Lower lobe of right lung (tissue), 2 donors: ENCODE measurements at regions not wholly inside any gene's neighbourhood (a gene's known extent, or its start where the extent isn't known, plus 50 kb on each side); places are given as distances from the start of the nearest gene placed in this dataset.

ENCODE experiments used
- ATAC-seq, 2 donors: fragments of 200-7000 bp; cut with Tn5 transposase; one replicate each; pipeline ENCODE4 v1.9.1; 2020 to 2022; ENCODE audit warnings: mild to moderate bottlenecking in 2 of 2, moderate library complexity in 2 of 2
- DNase-seq: peaks from one replicate; pipeline ENCODE4 v3.0.0-alpha.2; 2020
- H3K27ac ChIP-seq: fragments of 200-600 bp; one replicate; pipeline ENCODE4 v1.8.0; 2022
- H3K27me3 ChIP-seq: fragments of 200-600 bp; one replicate; pipeline ENCODE4 v1.8.0; 2022; ENCODE audit warnings: low read depth
- H3K36me3 ChIP-seq: fragments of 200-600 bp; one replicate; pipeline ENCODE4 v1.8.0; 2022; ENCODE audit warnings: mild to moderate bottlenecking
- H3K4me1 ChIP-seq: fragments of 200-600 bp; one replicate; pipeline ENCODE4 v1.8.0; 2022
- H3K4me3 ChIP-seq: fragments of 200-600 bp; one replicate; pipeline ENCODE4 v1.8.0; 2022; ENCODE audit warnings: mild to moderate bottlenecking
- H3K9me3 ChIP-seq: fragments of 200-600 bp; one replicate; pipeline ENCODE4 v1.8.0; 2022
- intact Hi-C: fragments of 100-400 bp; cut with DNase I; formaldehyde crosslinking; loops from one replicate; pipeline ENCODE4 v1.11.0; 2022
- TF ChIP-seq, protein P1 (sequence below): fragments of 200-600 bp; IDR thresholded peaks from one replicate; pipeline ENCODE4 v1.8.0; 2022; ENCODE audit warnings: antibody characterized with exemption, mild to moderate bottlenecking
- donor health status: DM: no; HTN: yes; CAD: no; lungs with severe emphysema.

DNA sequence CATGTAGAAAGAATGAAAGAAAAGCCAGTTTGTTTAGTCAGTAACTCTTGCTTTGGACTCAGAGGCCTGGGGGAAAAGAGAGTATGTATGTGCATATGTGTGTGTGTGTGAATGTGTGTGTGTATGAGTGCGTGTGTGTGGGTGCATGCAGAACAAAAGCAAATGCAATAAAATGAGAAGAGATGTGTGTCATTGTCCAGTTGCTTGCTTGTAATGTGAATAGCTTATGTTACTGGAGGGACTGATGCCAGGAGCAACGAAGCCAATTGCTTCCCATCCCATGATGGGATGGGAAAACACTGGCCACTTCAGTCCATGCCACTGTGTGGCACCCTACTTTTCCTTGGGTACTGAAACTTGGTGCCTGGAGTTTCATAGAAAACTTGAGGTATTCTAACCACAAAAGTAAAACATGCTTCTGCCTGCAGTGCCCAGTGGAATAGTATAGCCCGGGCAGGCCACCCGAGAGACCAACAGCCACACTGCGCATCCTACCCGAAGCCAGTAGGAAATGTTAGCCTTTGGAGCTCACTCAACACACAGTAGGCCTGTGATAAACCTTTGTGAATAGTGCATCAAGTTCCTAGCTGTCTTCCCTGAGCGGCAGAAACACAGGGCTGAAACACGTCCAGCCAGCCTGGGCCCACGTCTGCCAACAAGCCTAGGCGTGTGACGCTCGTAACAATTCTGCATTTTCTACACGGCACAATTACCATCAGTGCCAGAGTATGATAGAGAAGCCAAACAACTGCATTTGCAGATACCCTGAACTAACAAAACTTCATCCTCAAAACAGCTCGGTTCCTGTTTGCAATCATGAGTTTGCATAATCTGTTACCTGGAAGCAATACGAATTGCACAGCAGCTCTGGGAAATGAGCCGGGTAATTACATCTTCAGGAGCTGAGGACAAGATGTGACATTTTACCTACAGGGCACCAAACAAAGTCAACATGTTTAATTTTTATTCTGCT lies 198.1 kb downstream of the SYK start:
- no peaks in the 10 kb centered on the region for H3K36me3 ChIP-seq
- TF ChIP-seq, protein P1, sequence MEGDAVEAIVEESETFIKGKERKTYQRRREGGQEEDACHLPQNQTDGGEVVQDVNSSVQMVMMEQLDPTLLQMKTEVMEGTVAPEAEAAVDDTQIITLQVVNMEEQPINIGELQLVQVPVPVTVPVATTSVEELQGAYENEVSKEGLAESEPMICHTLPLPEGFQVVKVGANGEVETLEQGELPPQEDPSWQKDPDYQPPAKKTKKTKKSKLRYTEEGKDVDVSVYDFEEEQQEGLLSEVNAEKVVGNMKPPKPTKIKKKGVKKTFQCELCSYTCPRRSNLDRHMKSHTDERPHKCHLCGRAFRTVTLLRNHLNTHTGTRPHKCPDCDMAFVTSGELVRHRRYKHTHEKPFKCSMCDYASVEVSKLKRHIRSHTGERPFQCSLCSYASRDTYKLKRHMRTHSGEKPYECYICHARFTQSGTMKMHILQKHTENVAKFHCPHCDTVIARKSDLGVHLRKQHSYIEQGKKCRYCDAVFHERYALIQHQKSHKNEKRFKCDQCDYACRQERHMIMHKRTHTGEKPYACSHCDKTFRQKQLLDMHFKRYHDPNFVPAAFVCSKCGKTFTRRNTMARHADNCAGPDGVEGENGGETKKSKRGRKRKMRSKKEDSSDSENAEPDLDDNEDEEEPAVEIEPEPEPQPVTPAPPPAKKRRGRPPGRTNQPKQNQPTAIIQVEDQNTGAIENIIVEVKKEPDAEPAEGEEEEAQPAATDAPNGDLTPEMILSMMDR, result no peak
- intact Hi-C loops, result no loop called here
- no peaks in the 10 kb centered on the region for H3K9me3 ChIP-seq
- H3K4me1 ChIP-seq, result no peaks in the 10 kb centered on the region
- no peak for ATAC-seq
- H3K4me3 ChIP-seq, result no peak overlapping the region
- DNase-seq, result no peak
- no peak overlapping the region for H3K27ac ChIP-seq
- no peaks in the 10 kb centered on the region for H3K27me3 ChIP-seq

DNA sequence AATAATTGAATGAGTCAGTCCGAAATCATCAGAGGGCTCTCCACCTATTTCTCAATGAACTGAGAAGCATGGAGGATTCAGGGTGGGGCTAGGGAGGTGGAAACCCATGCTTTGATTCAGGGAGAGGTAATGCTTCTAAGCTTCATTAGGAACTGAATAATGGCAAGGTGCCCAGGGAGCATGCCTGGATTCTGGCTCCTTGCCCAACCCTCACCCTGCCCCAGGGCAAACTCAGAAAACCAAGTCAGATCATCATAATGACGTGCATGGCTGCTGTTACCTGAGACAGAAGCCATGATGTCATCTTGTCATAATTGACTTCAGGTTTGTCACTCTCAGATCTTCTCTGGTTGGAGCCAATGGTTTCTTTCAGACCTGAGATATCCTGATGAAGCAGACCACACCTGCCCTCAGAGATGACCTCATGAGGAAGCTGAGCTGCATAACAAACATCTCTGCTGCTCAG lies 199.6 kb downstream of the SYK start:
- ATAC-seq (no peak), DNase-seq (no peak)
- no peak overlapping the region for H3K27ac ChIP-seq

DNA sequence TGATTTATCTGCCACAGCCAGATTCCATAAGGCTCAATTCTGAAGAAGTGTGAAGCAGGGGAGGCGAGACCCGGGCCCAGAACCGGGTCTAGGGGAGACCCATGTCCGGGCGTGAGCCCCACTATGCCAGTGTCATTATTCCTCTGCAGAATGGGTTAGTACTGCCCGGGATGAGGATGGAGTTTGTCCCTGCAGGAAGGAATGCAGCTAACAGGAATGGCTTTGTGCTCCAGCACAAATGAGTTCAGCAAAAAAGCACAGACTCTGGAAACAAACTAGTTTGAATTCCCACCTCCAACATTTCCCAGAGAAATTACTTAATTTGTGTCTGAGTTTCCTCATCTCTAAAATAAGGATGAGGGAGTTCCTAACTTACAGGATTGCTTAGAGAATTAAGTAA lies 202.9 kb downstream of the SYK start:
- H3K4me3 ChIP-seq, result no peak overlapping the region
- TF ChIP-seq, protein P1, result no peak
- H3K36me3 ChIP-seq, result no peaks in the 10 kb centered on the region
- ATAC-seq (no peak), DNase-seq (no peak)
- H3K9me3 ChIP-seq, result no peaks in the 10 kb centered on the region
- H3K27me3 ChIP-seq, result no peaks in the 10 kb centered on the region
- H3K4me1 ChIP-seq, result no peaks in the 10 kb centered on the region
- no peak overlapping the region for H3K27ac ChIP-seq
- intact Hi-C loops, result no loop called here

More for the DNA sequence above, 199.6 kb downstream of the SYK start:
- Histone ChIP-seq H3K36me3 (no peaks in the 10 kb centered on the region), H3K9me3 (no peaks in the 10 kb centered on the region), H3K4me1 (no peaks in the 10 kb centered on the region), H3K27me3 (no peaks in the 10 kb centered on the region), H3K4me3 (no peak overlapping the region)
- intact Hi-C loops, result no loop called here
- TF ChIP-seq, protein P1, result no peak

DNA sequence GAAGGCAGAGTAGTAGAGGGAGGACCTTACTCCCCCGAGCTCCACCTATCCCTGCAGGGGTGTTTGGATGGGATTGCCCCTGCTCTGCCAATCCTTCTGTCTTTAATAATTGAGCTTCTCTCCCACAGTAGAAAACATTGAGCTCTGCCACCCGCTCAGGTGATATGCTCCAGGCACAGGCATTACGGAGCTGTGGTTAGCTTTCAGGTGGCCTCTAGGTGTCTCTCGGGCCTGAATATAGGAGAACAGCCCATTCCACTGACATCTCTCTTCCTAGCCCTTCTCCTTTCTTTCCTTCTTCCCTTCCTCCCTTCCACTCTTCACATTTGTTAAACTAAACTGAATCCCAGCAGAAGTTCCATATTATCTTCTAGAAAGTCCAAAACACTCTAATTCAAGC lies 203.4 kb downstream of the SYK start:
- Histone ChIP-seq H3K27ac (no peak overlapping the region), H3K4me3 (no peak overlapping the region), H3K9me3 (no peaks in the 10 kb centered on the region), H3K4me1 (no peaks in the 10 kb centered on the region), H3K36me3 (no peaks in the 10 kb centered on the region), H3K27me3 (no peaks in the 10 kb centered on the region)
- TF ChIP-seq, protein P1, result no peak
- ATAC-seq (no peak), DNase-seq (no peak)
- intact Hi-C loops, result no loop called here

DNA sequence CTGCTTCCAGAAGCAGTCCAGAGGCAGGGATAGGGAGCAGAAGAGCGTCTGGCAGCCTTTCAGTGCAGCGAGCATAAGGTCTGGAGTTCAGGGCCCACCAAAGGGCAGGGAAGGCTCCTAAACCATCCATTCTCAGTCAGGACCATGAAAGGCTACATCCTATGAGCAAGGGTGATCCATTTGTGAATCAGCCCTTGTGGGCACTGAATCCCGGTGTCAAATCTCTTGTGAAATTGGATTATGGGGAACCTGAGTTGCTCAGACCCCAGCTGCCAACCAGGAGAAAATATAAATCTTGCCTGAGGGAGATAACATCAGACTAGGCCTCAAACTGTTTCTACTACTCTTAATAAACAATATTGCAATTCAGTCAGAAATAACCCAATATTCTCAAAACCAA lies 204.4 kb downstream of the SYK start:
- TF ChIP-seq, protein P1, result no peak
- Histone ChIP-seq H3K27ac (no peak overlapping the region), H3K4me3 (no peak overlapping the region), H3K36me3 (no peaks in the 10 kb centered on the region), H3K27me3 (no peaks in the 10 kb centered on the region), H3K4me1 (no peaks in the 10 kb centered on the region), H3K9me3 (no peaks in the 10 kb centered on the region)
- no peak for ATAC-seq
- intact Hi-C loops, result no loop called here
- no peak for DNase-seq
